Lower leg skin (tissue), 4 donors: ENCODE measurements at regions not wholly inside any gene's neighbourhood (a gene's known extent, or its start where the extent isn't known, plus 50 kb on each side); places are given as distances from the start of the nearest gene placed in this dataset.

ENCODE experiments used
- DNase-seq, 2 donors: peaks; one replicate each; pipeline ENCODE4 v3.0.0-alpha.2; 2019; ENCODE audit warnings: low spot score in 2 of 2
- H3K4me3 ChIP-seq: fragments of 200-600 bp; sonication (generic); 2 replicates; pipeline ENCODE4 v1.5.1; 2017; ENCODE audit warnings: mild to moderate bottlenecking, low read depth; ENCODE audit not compliant: poor library complexity, severe bottlenecking
- POLR2A ChIP-seq, 2 donors: fragments of 450-650 bp; IDR thresholded peaks; one replicate each; pipeline ENCODE4 v1.6.1; 2016 to 2017; ENCODE audit warnings: antibody characterized with exemption in 2 of 2, mild to moderate bottlenecking in 1 of 2, moderate library complexity in 1 of 2
- WGBS, 2 donors: methylation state at CpG; one replicate each; pipeline ENCODE4 v1.1.5; 2018; 5-methylcytosine and 5-hydroxymethylcytosine counted together
- intact Hi-C: fragments of 100-400 bp; cut with DNase I; formaldehyde crosslinking; loops from one replicate; pipeline ENCODE4 v1.15.0; 2023; ENCODE audit warnings: low total_unique reads
- TF ChIP-seq, protein P1 (sequence below), 3 donors: fragments of 450-650 bp; IDR thresholded peaks; one replicate each; pipeline ENCODE4 v1.5.1; 2016; ENCODE audit warnings: antibody characterized with exemption in 3 of 3, mild to moderate bottlenecking in 3 of 3, moderate library complexity in 2 of 3

DNA sequence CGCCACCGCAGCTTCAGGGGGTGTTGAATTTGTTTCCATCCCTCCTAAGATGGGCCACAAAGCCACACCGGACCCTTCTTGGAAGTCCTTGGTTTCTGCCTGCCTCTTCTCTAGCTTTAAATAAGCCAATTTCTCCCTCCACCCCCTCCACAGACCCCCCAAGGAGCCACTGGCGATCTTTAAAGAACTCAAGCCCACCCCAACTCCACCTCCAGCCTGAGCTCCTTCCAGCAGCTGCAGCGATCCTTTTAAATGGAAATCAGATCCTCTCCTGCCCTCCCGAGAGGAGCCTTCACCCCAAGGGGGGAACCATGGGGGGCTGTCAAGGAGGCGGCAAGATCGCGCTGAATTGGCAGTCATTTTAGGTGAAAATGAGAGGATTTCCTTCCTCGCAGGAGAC, 133.1 kb downstream of the NCOR2 start:
- 83 to 85% methylated on average over 10 of the region's 10 CpGs for WGBS, 2 donors
- TF ChIP-seq, protein P1, sequence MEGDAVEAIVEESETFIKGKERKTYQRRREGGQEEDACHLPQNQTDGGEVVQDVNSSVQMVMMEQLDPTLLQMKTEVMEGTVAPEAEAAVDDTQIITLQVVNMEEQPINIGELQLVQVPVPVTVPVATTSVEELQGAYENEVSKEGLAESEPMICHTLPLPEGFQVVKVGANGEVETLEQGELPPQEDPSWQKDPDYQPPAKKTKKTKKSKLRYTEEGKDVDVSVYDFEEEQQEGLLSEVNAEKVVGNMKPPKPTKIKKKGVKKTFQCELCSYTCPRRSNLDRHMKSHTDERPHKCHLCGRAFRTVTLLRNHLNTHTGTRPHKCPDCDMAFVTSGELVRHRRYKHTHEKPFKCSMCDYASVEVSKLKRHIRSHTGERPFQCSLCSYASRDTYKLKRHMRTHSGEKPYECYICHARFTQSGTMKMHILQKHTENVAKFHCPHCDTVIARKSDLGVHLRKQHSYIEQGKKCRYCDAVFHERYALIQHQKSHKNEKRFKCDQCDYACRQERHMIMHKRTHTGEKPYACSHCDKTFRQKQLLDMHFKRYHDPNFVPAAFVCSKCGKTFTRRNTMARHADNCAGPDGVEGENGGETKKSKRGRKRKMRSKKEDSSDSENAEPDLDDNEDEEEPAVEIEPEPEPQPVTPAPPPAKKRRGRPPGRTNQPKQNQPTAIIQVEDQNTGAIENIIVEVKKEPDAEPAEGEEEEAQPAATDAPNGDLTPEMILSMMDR (IDR thresholded peaks at IDR 0.05) = no peak
- no peak for TF ChIP-seq POLR2A (IDR thresholded peaks at IDR 0.05)
- DNase-seq = no peak
- no peak overlapping the region for H3K4me3 ChIP-seq
- intact Hi-C loops = no loop called here

DNA sequence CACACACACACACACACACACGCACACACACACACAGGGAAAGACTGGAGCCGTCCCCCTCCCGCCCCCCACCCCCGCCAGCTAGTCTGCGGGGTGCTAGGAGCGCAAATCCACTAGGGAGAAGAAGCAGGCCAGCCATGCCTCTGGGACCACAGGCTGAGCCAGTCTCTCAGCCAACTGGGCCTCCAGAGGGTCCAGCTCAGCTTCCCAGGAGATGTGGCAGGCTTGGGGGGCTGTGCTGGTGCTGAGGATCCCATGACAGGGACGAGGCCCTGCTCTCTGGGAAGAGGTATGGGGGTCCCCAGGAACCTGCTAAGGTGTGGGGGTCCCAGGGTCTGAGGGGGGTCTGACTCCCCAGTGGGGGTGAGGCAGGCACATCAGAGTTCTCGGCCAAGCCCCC, 133.5 kb downstream of the NCOR2 start:
- no peak for DNase-seq
- 69 to 75% methylated on average over 8 of the region's 8 CpGs for WGBS, 2 donors
- TF ChIP-seq, protein P1 (IDR thresholded peaks at IDR 0.05) = no peak
- no peak for TF ChIP-seq POLR2A (IDR thresholded peaks at IDR 0.05)
- H3K4me3 ChIP-seq = no peak overlapping the region
- intact Hi-C loops = no loop called here

DNA sequence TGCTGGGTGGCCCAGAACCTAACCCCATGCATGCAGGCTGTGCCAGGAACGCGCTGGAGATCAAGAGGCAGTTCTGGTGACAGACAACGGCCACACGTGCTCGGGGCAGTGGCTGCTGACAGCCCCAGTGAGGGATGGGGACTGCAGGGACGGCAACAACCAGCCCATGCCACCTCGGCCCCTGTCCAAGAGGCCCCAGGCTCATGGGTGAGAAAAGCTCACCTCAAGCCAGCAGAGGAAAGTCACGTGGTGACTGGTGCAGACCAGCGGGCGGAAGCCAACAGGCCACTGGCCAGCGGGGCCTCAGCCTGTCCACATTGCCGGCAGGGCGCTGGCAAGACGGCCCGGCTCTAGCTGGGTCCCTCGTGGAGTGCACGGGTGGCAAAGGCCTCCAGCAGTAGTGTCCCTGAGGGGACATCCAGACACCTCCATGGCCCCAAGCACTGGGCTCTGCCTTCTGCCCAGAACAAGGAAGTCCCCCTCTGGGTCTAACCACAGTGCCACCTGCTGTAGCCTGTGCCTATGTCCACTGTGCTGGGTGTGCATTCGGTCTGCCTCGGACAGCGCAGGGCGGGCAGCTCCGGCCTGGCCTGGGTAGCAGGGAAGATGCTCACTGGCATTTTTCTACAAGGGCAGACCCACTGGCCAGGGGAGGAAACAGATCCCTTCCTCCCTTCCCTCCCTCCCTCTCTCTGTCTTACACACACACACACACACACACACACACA, 134.1 kb downstream of the NCOR2 start:
- 60 to 65% methylated on average over 5 to 22 of the region's 22 CpGs for WGBS, 2 donors
- H3K4me3 ChIP-seq = no peak overlapping the region
- no peak for DNase-seq
- intact Hi-C loops = no loop called here
- TF ChIP-seq POLR2A (IDR thresholded peaks at IDR 0.05) = no peak
- TF ChIP-seq, protein P1 (IDR thresholded peaks at IDR 0.05) = no peak

DNA sequence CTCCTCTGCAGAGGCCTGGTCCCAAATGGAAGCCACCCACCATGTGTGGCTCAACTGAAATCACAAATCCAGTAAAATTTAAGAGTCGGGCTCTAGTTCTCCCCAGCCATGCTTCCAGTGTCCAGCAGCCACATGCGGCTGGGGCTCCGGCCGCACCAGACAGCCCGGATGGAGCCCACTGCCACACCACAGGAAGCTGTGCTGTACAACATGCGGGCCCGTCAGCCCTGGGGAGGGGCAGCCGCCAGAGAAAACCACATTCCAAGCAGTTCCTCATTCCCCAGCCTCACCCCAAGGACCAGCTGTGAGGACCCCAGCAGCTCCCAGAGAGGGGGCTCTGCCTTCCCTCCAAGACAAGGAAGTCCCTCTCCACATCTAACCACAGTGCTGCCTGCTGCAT, 135.0 kb downstream of the NCOR2 start:
- DNase-seq = no peak
- no peak overlapping the region for H3K4me3 ChIP-seq
- intact Hi-C loops = no loop called here
- WGBS, 2 donors = 71 to 94% methylated on average over 6 to 8 of the region's 8 CpGs
- TF ChIP-seq, protein P1 (IDR thresholded peaks at IDR 0.05) = no peak
- TF ChIP-seq POLR2A (IDR thresholded peaks at IDR 0.05) = no peak

DNA sequence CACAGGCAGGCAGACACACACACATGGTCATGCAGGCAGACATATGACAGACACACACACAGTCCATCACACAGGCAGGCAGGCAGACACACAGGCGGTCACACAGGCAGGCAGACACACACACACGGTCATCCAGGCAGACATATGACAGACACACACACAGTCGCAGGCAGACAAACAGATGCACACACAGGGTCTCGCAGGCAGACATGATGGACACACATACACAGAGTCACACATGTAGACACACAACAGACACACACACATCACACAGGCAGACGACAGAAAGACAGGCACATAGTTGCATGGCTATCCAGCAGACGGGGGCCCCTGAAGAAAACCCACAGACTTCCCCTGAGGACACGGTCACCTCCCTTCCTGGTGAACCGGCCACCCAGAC, 135.4 kb downstream of the NCOR2 start:
- TF ChIP-seq POLR2A (IDR thresholded peaks at IDR 0.05) = no peak
- TF ChIP-seq, protein P1 (IDR thresholded peaks at IDR 0.05) = no peak
- DNase-seq = no peak
- 78 to 82% methylated on average over 6 to 8 of the region's 8 CpGs for WGBS, 2 donors
- H3K4me3 ChIP-seq = no peak overlapping the region
- intact Hi-C loops = no loop called here

DNA sequence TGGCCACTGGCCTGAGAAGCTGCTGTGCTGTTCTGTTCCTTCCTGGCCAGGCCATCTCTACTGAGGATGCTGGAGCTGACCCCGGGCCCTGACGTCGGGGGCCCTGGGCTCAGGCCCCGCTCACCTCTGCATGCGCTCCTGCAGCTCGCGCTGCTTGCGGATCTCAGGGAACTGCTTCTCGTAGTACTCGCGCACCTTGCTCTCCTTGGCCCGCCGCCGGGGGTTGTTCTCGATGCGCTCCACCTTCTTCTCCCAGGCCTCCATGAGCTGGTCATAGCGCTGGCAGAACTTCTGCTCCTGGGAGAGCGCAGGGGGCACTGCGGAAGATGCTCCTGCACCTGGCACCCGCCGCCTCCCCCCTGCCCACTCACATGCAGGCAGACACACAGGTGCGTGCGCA, 135.6 kb downstream of the RFLNA start:
- TF ChIP-seq, protein P1 (IDR thresholded peaks at IDR 0.05) = no peak
- TF ChIP-seq POLR2A (IDR thresholded peaks at IDR 0.05) = no peak
- no peak for DNase-seq
- intact Hi-C loops = no loop called here

More for the DNA sequence above, 135.6 kb downstream of the RFLNA start:
- no peak overlapping the region for H3K4me3 ChIP-seq
- 93 to 97% methylated on average over 23 of the region's 23 CpGs for WGBS, 2 donors
